Spleen (tissue), 7 donors: ENCODE measurements at regions not wholly inside any gene's neighbourhood (a gene's known extent, or its start where the extent isn't known, plus 50 kb on each side); places are given as distances from the start of the nearest gene placed in this dataset.

ENCODE experiments used
- POLR2A ChIP-seq, 3 donors: fragments of 450-650 bp; IDR thresholded peaks; one replicate each; pipeline ENCODE4 v1.5.1; 2017; ENCODE audit warnings: antibody characterized with exemption in 3 of 3, mild to moderate bottlenecking in 1 of 3
- TF ChIP-seq, protein P1 (sequence below), 11 experiments: fragments of 200-600 bp in 7 of 11; fragments of 450-650 bp in 4 of 11; sonication (generic) in 4 of 11; IDR thresholded peaks in 8 of 11; conservative IDR thresholded peaks in 3 of 11; 1 replicate in 7 of 11; 2 replicates in 4 of 11; pipeline versions ENCODE4 v1.4.0 to v1.8.0; 2016 to 2021; ENCODE audit warnings: antibody characterized with exemption in 11 of 11, inconsistent platforms in 4 of 11, mild to moderate bottlenecking in 1 of 11
- donor health status: DM: no; HTN: no; CAD: no; lungs with moderate emphysema.
- donor health status: DM: no; HTN: no; CAD: no.
- donor health status: DM: no; HTN: no; CAD: no.

DNA sequence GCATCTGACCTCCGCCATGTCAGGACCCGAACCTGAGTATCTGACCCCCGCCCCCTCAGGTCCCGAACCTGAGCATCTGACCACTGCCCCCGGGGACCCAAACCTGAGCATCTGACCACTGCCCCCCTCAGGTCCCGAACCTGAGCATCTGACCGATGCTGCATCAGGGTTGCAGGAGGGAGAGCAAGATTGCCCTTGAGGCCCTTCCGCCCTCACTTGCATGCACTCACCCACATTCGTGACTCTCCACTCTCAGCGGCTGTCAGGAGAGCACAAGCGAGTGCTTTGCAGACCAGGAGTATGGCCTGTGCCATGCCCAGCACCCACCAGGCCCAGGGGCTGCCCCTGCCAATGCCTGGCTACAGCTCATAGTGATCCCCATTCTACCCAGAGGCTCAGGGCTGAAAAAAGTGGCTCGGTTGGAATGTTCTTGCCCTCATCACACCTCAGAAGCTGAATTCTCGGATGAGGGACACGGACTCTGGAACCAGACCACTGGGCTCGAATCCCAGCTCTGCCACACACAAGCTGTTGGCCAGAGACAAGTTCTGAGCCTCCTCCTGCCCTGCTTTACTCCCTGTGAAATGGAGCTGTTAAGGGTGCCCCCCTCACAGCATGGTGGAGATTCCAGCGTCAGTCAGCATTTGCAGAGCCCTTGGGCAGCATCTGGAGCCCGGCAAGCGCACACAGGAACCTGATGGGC lies 82.1 kb downstream of the DLL1 start:
- TF ChIP-seq, protein P1, sequence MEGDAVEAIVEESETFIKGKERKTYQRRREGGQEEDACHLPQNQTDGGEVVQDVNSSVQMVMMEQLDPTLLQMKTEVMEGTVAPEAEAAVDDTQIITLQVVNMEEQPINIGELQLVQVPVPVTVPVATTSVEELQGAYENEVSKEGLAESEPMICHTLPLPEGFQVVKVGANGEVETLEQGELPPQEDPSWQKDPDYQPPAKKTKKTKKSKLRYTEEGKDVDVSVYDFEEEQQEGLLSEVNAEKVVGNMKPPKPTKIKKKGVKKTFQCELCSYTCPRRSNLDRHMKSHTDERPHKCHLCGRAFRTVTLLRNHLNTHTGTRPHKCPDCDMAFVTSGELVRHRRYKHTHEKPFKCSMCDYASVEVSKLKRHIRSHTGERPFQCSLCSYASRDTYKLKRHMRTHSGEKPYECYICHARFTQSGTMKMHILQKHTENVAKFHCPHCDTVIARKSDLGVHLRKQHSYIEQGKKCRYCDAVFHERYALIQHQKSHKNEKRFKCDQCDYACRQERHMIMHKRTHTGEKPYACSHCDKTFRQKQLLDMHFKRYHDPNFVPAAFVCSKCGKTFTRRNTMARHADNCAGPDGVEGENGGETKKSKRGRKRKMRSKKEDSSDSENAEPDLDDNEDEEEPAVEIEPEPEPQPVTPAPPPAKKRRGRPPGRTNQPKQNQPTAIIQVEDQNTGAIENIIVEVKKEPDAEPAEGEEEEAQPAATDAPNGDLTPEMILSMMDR (IDR thresholded peaks at IDR 0.05 in 8 of 11, conservative IDR thresholded peaks at IDR 0.05 in 3 of 11) = no peak
- TF ChIP-seq POLR2A (IDR thresholded peaks at IDR 0.05) = no peak
